PC-3 (cell line): ENCODE measurements at regions not wholly inside any gene's neighbourhood (a gene's known extent, or its start where the extent isn't known, plus 50 kb on each side); places are given as distances from the start of the nearest gene placed in this dataset.

Experiments used
- ATAC-seq: fragments of 200-7000 bp; cut with Tn5 transposase; 2 replicates; pipeline ENCODE4 v1.9.1; 2020; ENCODE audit warnings: mild to moderate bottlenecking, moderate library complexity
- BruUV-seq: library from RNA; stranded (reverse); fragments of 400-500 nt; replicated peaks from 2 replicates; lab custom pipeline; 2021; lab: Mats Ljungman, UMichigan
- CTCF ChIA-PET: fragments of 300-600 bp; sonication (Branson Sonifier 250); formaldehyde crosslinking; loops from one replicate; lab custom pipeline; 2022; ENCODE audit warnings: antibody characterized with exemption; lab: Charles Lee
- POLR2A ChIA-PET: fragments of 300-600 bp; sonication (Branson Sonifier 250); formaldehyde crosslinking; loops from one replicate; lab custom pipeline; 2022; ENCODE audit warnings: antibody characterized with exemption; ENCODE audit not compliant: unreplicated experiment; lab: Charles Lee
- DNase-seq: peaks from one replicate; pipeline ENCODE4 v3.0.0-alpha.2; 2015
- H2AFZ ChIP-seq: fragments of 300-600 bp; sonication (generic); 2 replicates; pipeline ENCODE4 v1.6.0; 2016; ENCODE audit warnings: antibody characterized with exemption, low read length
- H3F3A ChIP-seq: fragments of 300-600 bp; sonication (generic); one replicate; pipeline ENCODE4 v1.6.0; 2017; ENCODE audit warnings: antibody characterized with exemption, low read length, control low read depth, mild to moderate bottlenecking; ENCODE audit not compliant: unreplicated experiment
- H3K27ac ChIP-seq: fragments of 300-600 bp; sonication (generic); 2 replicates; pipeline ENCODE4 v1.5.1; 2016; ENCODE audit warnings: mild to moderate bottlenecking, low read length
- H3K27me3 ChIP-seq: fragments of 300-600 bp; sonication (generic); 2 replicates; pipeline ENCODE4 v1.6.1; 2016; ENCODE audit warnings: low read length, mixed read lengths
- H3K36me3 ChIP-seq: fragments of 300-600 bp; sonication (generic); 2 replicates; pipeline ENCODE4 v1.6.1; 2016; ENCODE audit warnings: low read depth, mixed run types, low read length, mixed read lengths
- H3K4me1 ChIP-seq: fragments of 300-600 bp; sonication (generic); 2 replicates; pipeline ENCODE4 v1.5.1; 2016; ENCODE audit warnings: low read length; ENCODE audit not compliant: insufficient read depth
- H3K4me2 ChIP-seq: fragments of 300-600 bp; sonication (generic); 2 replicates; pipeline ENCODE4 v1.6.0; 2016; ENCODE audit warnings: low read length
- H3K4me3 ChIP-seq: fragments of 300-600 bp; sonication (generic); 2 replicates; pipeline ENCODE4 v1.5.1; 2016; ENCODE audit warnings: mild to moderate bottlenecking, low read length, mixed read lengths
- H3K79me2 ChIP-seq: fragments of 300-600 bp; sonication (generic); 2 replicates; pipeline ENCODE4 v1.6.1; 2017; ENCODE audit warnings: low read length, mixed read lengths
- H3K9ac ChIP-seq: fragments of 300-600 bp; sonication (generic); 2 replicates; pipeline ENCODE4 v1.6.0; 2016; ENCODE audit warnings: mild to moderate bottlenecking, low read length
- H3K9me2 ChIP-seq: fragments of 300-600 bp; sonication (generic); replicated peaks from 2 replicates; pipeline ENCODE4 v1.6.1; 2016; ENCODE audit warnings: mixed run types, low read length, mixed read lengths
- H3K9me3 ChIP-seq: fragments of 300-600 bp; sonication (generic); 2 replicates; pipeline ENCODE4 v1.6.1; 2016; ENCODE audit warnings: low read length, mixed read lengths
- H4K20me1 ChIP-seq: fragments of 300-600 bp; sonication (generic); 2 replicates; pipeline ENCODE4 v1.6.1; 2016; ENCODE audit warnings: low read length, mixed read lengths
- CTCF ChIP-seq: fragments of 300-600 bp; sonication (generic); conservative IDR thresholded peaks from 2 replicates; pipeline ENCODE4 v1.5.1; 2017; ENCODE audit warnings: antibody characterized with exemption, low read depth, mild to moderate bottlenecking, low read length
- EZH2 ChIP-seq: fragments of 300-600 bp; sonication (generic); IDR thresholded peaks from one replicate; pipeline ENCODE4 v1.6.1; 2017; ENCODE audit warnings: antibody characterized with exemption, mild to moderate bottlenecking, low read length; ENCODE audit not compliant: unreplicated experiment
- EZH2phosphoT487 ChIP-seq: fragments of 300-600 bp; sonication (generic); IDR thresholded peaks from 2 replicates; pipeline ENCODE4 v1.6.1; 2018; ENCODE audit warnings: mild to moderate bottlenecking, antibody characterized with exemption, low read length, borderline replicate concordance
- intact Hi-C: fragments of 100-400 bp; cut with micrococcal nuclease; formaldehyde crosslinking; loops from 2 replicates; pipeline ENCODE4 v1.9.0; 2023

DNA sequence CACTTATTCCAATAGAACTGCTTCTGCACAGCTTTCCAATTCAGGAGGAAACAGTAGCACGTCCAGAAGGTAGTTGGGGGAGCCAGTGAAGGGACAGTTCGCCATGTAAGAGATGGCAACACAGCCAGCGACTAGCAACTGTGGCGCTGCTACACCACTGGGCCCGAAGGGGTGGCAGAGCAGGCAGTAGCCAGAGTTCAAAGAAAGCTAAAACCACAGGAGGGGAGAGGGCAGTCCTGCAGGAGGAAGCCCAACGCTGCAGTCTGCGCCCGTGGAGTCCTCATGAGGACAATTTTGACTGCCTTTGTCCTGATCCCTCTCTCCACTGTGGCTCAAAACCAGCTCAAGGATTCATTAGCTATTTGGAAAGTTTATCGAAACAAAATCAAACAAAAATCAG lies 591.2 kb downstream of the VRK1 start:
- Histone ChIP-seq H3K4me2 (no peak overlapping the region), H3K4me1 (no peaks in the 10 kb centered on the region), H3K27me3 (peaks cover 95% of the 10 kb centered on the region), H4K20me1 (no peaks in the 10 kb centered on the region), H3K9ac (no peak overlapping the region), H3F3A (no peaks in the 10 kb centered on the region), H3K27ac (no peak overlapping the region), H3K79me2 (no peaks in the 10 kb centered on the region), H2AFZ (no peak overlapping the region), H3K4me3 (no peak overlapping the region), H3K9me3 (no peaks in the 10 kb centered on the region), H3K9me2 (no peaks in the 10 kb centered on the region), H3K36me3 (no peaks in the 10 kb centered on the region)
- intact Hi-C loops, result no loop called here
- ATAC-seq, result no peak
- ChIA-PET POLR2A (no interaction called here), CTCF (no interaction called here)
- DNase-seq, result no peak
- no TSS peak for BruUV-seq
- TF ChIP-seq EZH2 (no peak), CTCF (no peak), EZH2phosphoT487 (no peak)

GRCh38 chr14:97390096-97390724 lies 593.0 kb downstream of the VRK1 start:
- DNase-seq (no peak), ATAC-seq (no peak)
- intact Hi-C loops, result no loop called here
- TF ChIP-seq EZH2phosphoT487 (no peak), CTCF (no peak), EZH2 (no peak)
- Histone ChIP-seq H3K79me2 (no peaks in the 10 kb centered on the region), H4K20me1 (no peaks in the 10 kb centered on the region), H3K27me3 (peaks cover 91% of the 10 kb centered on the region), H3K27ac (no peak overlapping the region), H3K4me1 (no peaks in the 10 kb centered on the region), H3K9ac (no peak overlapping the region), H3K36me3 (no peaks in the 10 kb centered on the region), H3F3A (no peaks in the 10 kb centered on the region), H3K9me2 (no peaks in the 10 kb centered on the region), H3K4me2 (no peak overlapping the region), H2AFZ (no peak overlapping the region), H3K4me3 (no peak overlapping the region), H3K9me3 (no peaks in the 10 kb centered on the region)
- no TSS peak for BruUV-seq
- CTCF ChIA-PET, result no interaction called here
- POLR2A ChIA-PET, result no interaction called here

DNA sequence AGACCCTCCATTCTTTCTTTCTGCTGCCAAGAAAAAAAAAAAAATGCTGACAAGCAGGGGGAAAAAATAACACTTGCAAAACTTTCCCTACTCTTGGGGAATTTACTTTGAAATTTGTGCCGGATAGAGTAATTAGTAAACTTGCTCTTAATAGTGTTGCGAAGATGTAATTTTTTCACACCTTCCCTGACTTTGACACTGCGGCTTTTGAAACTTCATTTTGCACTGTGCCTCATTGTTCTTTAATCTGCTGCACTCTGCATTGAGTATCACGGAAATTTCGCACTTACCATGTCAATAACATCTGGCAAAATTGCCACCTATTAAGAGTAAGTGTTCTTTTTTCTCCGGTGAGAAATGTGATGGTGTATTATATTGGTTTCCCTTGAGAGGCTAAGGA lies 596.1 kb downstream of the VRK1 start:
- Histone ChIP-seq H3K9me3 (no peaks in the 10 kb centered on the region), H3K9me2 (no peaks in the 10 kb centered on the region), H3K4me3 (no peak overlapping the region), H3K27me3 (peaks cover 82% of the 10 kb centered on the region), H3K9ac (no peak overlapping the region), H3K36me3 (no peaks in the 10 kb centered on the region), H2AFZ (no peak overlapping the region), H3F3A (no peaks in the 10 kb centered on the region), H3K79me2 (no peaks in the 10 kb centered on the region), H4K20me1 (no peaks in the 10 kb centered on the region), H3K4me1 (no peaks in the 10 kb centered on the region), H3K27ac (no peak overlapping the region), H3K4me2 (no peak overlapping the region)
- TF ChIP-seq EZH2phosphoT487 (no peak), CTCF (no peak), EZH2 (no peak)
- ATAC-seq, result no peak
- no peak for DNase-seq
- CTCF ChIA-PET, result no interaction called here
- intact Hi-C loops, result no loop called here
- no TSS peak for BruUV-seq
- POLR2A ChIA-PET, result interaction anchor here (0.5 kb wide), 1 partner anchor 583 kb away, joined by 3 read pairs; no protein-coding TSS in a partner anchor
